SHP77 (cell line): ENCODE measurements at regions not wholly inside any gene's neighbourhood (a gene's known extent, or its start where the extent isn't known, plus 50 kb on each side); places are given as distances from the start of the nearest gene placed in this dataset.

ENCODE experiments used
- DNase-seq, 2 experiments: peaks; one replicate each; lab custom pipeline; 2025; lab: John Stamatoyannopoulos, UW

- no peak for DNase-seq
Observed at GRCh38 chr2:103734911-103735310, 973.1 kb downstream of the TMEM182 start.

DNA sequence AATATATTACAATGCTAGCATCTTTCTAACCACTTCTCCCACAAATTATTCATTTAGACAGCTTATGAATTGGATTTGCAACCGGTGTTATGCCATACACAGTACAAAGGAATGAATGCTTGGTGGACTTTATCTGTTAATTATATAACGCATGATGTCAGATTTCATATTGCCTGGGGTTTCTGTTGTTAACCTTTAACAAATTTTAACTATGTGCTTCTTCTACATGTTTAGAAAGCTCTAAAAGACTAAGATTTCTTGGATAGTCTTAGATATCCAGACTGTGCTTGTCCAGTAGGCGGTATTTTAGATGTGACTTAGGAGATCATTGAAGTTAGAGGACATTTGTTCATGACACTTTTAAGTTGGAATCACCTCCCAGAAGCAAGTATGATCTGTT lies 976.3 kb downstream of the TMEM182 start:
- no peak for DNase-seq

DNA sequence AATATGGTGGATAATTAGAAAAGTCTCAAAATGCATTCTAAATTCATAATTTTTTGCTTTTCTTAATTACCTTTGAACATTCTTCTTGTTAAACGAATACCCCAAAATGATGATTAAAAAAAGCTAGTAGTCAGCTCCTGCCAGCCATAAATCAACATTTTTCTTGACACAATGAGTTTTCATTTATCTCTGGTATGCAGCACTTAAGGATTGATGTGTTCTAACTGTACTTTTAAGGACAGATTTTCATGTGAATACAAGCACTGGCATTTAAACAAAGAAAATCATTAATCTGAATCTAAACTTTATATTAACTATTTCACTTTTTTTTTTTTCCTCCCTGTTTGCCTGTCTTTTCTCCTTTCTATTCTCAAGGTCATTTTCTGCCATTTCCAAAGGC lies 976.8 kb downstream of the TMEM182 start:
- DNase-seq, result no peak

- no peak for DNase-seq
Observed at GRCh38 chr2:103739186-103739585, 977.4 kb downstream of the TMEM182 start.

- DNase-seq, result no peak
Observed at GRCh38 chr2:103739921-103740320, 978.1 kb downstream of the TMEM182 start.

DNA sequence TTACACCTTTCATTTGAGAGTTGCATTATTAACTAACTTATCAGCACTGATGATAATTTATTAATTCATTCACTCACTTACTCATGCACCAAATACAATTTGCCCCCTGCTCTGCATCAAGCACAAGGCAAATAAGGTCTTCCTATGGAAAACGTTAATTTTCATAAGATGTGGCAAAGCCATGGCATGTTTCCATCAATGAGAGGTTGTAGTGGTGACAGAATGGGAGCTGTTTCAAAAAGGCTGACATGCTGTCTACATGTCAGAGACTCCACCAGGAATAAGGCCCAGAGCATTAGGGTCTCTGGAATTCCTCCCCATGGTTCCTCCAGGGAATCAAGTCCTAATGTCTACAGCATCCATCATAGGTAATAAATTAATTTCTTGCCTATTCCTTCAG lies 978.8 kb downstream of the TMEM182 start:
- DNase-seq, result no peak

- DNase-seq, result no peak
Observed at GRCh38 chr2:103743195-103743594, 981.4 kb downstream of the TMEM182 start.

- no peak for DNase-seq
Observed at GRCh38 chr2:103754530-103754929, 992.7 kb downstream of the TMEM182 start.

DNA sequence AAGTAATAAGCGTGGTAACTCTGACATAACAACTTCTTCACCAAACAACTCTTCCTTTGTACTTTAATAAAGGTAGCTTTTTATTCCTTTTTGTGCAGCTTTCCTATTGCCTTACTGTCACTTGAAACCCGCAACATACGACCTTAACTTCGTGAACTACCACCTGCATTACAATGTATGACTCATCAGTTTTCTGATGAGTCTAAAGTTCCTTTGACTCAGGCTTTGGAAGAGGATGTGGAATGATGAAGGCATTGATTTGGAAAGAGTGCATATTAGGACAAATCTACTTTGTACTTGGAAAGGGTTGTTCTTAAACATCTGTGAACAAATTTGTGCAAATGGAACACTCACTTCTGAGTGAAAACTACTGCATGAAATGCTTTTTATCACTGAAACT lies 1012.1 kb downstream of the TMEM182 start:
- no peak for DNase-seq

GRCh38 chr2:103780088-103780702 lies 1018.4 kb downstream of the TMEM182 start:
- no peak for DNase-seq

GRCh38 chr2:103781313-103781712 lies 1019.5 kb downstream of the TMEM182 start:
- DNase-seq, result no peak

DNA sequence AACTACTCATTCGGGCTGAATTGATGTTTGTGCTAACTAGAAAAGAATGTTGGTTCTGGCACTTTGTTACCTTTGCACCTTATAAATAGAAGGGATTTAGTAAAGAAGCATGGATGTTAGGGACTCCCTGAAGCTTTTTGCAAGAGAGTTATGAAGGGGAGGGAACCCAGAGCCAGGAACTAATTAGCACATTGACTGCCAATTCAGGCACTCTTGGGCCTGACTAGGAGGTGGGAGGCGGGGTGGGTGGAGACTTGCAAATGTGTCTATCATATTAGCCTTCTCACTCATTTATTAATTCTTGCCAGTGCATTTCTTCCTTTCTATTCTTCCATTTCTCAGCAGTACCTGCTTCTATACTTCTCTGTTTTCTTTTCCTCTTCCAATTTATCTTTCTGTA lies 1022.4 kb downstream of the TMEM182 start:
- DNase-seq, result no peak

DNA sequence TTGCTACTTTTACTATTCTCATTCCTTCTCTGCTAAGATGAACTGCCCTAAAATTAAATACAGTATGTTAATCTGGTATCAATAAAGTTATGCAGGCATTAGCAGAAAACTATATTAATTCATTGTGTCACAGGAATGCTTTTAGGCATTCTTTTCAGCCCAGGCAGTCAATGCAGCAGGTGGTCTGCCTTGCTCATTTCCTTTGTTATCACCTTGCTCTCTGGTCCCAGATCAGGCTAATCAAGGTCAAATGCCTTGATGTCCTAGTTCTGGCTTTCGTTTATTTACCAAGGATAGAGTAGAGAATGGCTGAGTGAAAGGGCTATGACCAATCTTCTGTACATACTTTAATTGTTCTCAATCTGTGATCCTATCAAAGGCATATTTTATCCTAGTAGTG lies 1023.6 kb downstream of the TMEM182 start:
- DNase-seq, result no peak

DNA sequence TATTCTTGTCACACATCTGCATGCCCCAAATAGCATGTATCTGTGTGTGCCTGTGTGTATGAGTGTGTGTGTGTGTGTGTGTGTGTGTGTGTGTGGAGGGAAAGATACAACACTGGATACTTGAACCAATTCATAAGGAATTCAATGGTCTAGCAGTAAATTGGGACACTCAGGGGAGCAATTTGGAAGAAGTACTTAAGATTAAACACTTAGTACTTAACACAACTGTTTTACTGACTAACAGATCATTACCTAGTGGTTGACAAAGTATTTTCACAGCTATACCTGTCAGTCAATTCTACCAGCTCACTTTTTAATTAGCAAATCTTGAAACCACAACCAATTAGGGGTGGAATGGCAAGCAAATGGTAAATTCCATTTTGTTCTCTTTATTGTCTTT lies 1024.1 kb downstream of the TMEM182 start:
- no peak for DNase-seq

DNA sequence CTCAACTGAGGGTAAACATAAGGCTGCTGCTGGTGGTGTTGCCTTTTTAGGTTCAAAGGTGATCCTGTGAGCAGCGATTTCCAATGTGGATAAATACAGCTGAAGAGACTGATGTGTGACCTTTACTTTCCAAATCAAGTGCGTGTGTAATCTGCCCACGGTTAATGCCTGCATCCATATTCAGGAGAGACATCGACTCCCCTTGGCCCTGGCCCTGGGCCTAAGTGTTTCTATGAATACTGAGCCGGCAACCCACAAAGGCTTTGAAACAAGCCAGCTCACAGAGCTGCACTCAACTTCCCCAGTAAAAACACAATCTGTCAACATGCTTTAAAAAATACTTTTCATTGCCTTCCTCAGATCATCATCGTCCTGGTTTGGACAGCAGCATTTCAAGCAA lies 1026.6 kb downstream of the TMEM182 start:
- DNase-seq, result no peak

DNA sequence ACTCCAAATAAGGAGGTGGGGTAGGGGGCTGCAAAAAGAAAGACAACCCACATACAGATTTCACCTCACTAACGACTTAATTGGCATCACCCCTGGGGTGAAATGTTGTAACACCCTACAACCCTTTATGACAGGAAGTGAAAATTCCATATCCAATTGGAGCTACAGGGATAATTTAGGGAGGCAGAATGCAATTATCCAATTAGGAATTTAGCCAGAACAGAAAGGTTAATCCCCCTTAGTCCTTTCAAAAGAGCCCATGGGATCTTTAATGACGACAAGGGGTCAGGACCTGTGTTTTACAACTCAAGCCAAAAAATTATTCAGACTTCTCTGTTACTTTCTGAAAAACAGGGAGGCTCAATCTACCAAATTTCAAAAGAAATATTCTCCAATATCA lies 1027.1 kb downstream of the TMEM182 start:
- no peak for DNase-seq

DNA sequence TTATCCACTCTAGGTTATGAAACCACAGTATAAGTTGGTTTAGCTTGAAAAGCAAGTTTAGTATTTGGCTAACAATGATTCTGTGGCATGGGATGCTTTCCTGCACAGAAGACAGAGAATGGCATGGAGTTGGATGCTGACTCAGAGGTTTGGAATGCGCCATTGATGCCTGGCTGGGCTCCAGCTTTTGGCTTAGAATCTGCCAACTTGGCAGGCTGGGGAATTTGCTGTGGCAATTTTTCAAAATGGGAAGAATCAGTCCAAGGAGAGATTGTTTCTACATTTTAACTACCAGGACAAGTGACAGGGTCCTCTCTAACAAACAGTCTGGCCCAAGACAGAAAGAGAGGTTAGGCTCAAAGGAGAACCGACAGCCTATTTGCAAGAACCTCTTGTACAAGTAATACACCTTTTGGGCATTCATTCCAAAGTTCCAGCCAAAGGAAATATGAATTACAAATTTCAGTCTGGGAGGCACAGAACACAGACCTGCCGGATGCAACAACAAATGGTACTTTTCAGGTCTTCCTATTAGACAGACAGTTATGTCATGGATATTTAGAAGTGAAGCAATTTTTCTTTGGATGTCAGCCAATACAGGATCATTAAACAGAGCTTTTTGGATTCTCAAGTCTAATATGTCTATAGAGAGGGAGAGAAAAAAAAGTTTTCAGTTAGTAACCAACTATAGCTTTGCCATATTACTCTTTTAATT lies 1027.7 kb downstream of the TMEM182 start:
- no peak for DNase-seq

DNA sequence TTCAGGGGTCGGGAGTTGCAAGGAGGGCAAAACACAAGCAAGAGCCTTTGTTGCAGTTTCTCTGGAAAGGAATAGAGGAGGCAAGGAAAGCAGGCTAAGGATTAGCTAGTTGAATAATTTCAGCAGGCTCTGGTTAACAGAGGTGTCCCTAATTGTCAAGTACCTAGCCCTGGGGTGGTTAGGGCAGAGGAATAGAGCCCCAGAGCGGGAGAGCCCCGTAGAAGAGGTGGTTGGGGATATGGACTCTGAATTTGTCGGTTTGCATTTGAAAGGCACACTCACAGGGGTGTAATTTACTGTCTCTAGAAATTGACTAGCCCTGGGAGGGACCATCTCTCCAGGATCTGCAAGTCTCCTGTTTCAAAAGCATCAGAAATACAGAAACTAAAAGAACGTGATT lies 1030.2 kb downstream of the TMEM182 start:
- no peak for DNase-seq

- no peak for DNase-seq
Observed at GRCh38 chr2:103798291-103798690, 1036.5 kb downstream of the TMEM182 start.

- DNase-seq, result no peak
Observed at GRCh38 chr2:103804013-103804412, 1042.2 kb downstream of the TMEM182 start.

- DNase-seq, result no peak
Observed at GRCh38 chr2:103805746-103806145, 1043.9 kb downstream of the TMEM182 start.

DNA sequence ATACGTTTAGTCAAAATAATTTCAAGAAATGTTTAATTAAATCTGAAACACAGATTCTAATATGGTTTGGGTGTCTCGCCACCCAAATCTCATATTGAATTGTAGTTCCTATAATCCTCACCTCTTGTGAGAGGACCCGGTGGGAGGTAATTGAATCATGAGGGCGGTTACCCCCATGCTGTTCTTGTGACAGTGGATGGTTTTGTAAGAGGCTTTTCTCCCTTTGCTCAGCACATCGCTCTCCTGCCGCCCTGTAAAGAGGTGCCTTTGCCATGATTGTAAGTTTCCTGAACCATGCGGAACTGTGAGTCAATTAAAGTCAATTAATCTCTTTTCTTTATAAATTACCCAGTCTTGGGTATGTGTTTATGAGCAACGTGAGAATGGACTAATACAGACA lies 1045.1 kb upstream of the POU3F3 start:
- DNase-seq, result no peak

DNA sequence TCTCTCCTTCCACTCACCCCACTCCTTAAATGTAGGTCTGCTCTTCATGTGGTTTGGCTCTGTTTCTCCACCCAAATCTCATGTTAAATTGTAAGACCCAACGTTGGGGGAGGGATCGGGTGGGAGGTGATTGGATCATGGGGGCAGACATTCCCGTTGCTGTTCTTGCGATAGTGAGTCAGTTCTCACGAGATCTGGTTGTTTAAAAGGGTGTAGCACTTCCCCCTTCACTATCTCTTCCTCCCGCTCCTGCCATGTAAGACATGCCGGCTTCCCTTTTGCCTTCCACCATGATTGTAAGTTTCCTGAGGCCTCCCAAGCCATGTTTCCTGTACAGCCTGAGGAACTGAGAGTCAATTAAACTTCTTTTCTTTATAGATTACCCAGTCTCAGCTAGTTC lies 1044.5 kb upstream of the POU3F3 start:
- DNase-seq, result no peak

- no peak for DNase-seq
Observed at GRCh38 chr2:103809941-103810441, 1043.9 kb upstream of the POU3F3 start.
